WTC11 (cell line): ENCODE measurements at regions not wholly inside any gene's neighbourhood (a gene's known extent, or its start where the extent isn't known, plus 50 kb on each side); places are given as distances from the start of the nearest gene placed in this dataset.

Source experiments
- HMGA2 ChIP-seq: fragments of 250-450 bp; sonication (Bioruptor Pico); IDR thresholded peaks from 2 replicates; pipeline ENCODE4 v1.4.0; 2021; ENCODE audit warnings: mild to moderate bottlenecking, moderate library complexity
- TP53 ChIP-seq: sonication (generic); formaldehyde crosslinking; IDR thresholded peaks from 2 replicates; pipeline ENCODE4 v1.8.1; 2023; ENCODE audit warnings: mild to moderate bottlenecking, missing genetic modification reagents
- TF ChIP-seq, protein P1 (sequence below): fragments of 200-600 bp; IDR thresholded peaks from 2 replicates; pipeline ENCODE4 v1.8.0; 2022; ENCODE audit warnings: antibody characterized with exemption

GRCh38 chrX:133474574-133474973 lies 59.3 kb upstream of the GPC4 start:
- TF ChIP-seq TP53 (CRISPR knock-in tag) (no peak), HMGA2 (CRISPR knock-in tag) (no peak)
- TF ChIP-seq, protein P1, sequence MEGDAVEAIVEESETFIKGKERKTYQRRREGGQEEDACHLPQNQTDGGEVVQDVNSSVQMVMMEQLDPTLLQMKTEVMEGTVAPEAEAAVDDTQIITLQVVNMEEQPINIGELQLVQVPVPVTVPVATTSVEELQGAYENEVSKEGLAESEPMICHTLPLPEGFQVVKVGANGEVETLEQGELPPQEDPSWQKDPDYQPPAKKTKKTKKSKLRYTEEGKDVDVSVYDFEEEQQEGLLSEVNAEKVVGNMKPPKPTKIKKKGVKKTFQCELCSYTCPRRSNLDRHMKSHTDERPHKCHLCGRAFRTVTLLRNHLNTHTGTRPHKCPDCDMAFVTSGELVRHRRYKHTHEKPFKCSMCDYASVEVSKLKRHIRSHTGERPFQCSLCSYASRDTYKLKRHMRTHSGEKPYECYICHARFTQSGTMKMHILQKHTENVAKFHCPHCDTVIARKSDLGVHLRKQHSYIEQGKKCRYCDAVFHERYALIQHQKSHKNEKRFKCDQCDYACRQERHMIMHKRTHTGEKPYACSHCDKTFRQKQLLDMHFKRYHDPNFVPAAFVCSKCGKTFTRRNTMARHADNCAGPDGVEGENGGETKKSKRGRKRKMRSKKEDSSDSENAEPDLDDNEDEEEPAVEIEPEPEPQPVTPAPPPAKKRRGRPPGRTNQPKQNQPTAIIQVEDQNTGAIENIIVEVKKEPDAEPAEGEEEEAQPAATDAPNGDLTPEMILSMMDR, result no peak
